WI38 (cell line): ENCODE measurements at regions not wholly inside any gene's neighbourhood (a gene's known extent, or its start where the extent isn't known, plus 50 kb on each side); places are given as distances from the start of the nearest gene placed in this dataset.

Experiments used
- H3K4me3 ChIP-seq: 2 replicates; pipeline ENCODE4 v1.5.1; 2011; ENCODE audit warnings: low read depth, mild to moderate bottlenecking, control low read depth, low read length
- TF ChIP-seq, protein P1 (sequence below): IDR thresholded peaks from 2 replicates; pipeline ENCODE4 v1.5.1; 2012; ENCODE audit warnings: low read depth, mild to moderate bottlenecking, control low read depth, low read length

DNA sequence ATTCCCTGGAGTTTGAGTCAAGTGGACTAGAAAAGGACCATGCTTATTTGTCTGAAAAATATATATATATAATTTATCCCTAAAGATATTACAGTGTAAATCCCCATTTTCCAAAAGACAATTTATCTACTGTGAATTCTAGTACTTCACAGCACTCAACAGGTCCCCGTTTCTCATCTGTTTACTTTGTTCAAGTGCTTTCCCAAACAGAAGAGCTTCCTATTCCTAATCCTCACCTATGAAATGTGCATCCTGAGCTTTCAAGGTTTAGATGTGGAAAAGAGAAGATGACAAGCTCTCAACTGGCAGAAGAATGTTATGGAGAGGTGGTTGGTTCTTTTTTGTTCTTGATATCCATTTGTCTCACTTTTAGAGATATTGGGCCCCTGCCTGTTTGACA lies 401.6 kb upstream of the ZNF608 start:
- H3K4me3 ChIP-seq, result no peak overlapping the region
- TF ChIP-seq, protein P1, sequence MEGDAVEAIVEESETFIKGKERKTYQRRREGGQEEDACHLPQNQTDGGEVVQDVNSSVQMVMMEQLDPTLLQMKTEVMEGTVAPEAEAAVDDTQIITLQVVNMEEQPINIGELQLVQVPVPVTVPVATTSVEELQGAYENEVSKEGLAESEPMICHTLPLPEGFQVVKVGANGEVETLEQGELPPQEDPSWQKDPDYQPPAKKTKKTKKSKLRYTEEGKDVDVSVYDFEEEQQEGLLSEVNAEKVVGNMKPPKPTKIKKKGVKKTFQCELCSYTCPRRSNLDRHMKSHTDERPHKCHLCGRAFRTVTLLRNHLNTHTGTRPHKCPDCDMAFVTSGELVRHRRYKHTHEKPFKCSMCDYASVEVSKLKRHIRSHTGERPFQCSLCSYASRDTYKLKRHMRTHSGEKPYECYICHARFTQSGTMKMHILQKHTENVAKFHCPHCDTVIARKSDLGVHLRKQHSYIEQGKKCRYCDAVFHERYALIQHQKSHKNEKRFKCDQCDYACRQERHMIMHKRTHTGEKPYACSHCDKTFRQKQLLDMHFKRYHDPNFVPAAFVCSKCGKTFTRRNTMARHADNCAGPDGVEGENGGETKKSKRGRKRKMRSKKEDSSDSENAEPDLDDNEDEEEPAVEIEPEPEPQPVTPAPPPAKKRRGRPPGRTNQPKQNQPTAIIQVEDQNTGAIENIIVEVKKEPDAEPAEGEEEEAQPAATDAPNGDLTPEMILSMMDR, result no peak

DNA sequence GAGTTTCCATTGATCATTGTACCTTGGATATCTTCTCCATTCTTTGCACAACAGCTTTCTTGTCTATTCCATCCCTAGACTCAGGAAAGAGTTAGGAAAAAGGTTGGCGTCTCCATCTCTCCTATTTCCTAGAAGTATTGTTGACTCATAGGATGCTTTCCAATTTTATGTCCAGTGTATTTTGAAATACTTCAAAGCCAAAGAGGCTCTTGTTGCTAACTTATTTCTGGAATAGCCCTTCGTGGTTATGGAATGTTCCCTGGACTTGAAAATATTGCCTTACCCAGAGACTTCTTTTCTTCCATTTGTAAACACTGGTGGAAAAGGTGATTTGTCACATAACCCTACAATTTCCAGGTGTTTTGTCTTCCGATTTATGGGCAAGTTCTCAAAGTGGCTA lies 402.3 kb upstream of the ZNF608 start:
- H3K4me3 ChIP-seq, result no peak overlapping the region
- TF ChIP-seq, protein P1, result no peak

DNA sequence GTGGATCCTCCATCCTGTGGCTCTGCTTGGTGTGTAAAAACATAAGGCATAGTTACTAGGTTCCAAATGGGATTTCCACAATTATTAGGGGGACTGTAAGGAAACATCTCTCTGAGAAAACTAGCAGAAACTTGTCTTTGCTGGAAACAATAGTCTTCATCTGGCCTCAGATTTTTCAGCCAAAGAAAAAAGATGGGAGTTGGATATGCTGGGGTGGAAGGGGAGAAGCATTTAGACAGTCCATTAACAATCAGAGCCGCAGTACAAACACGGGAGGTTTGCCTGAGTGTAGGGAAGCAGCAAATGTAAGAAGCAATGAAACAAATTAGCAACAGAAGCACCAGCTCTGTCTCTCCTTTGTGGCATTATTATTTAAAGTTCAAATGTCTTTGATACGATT lies 402.7 kb upstream of the ZNF608 start:
- TF ChIP-seq, protein P1, result no peak
- no peak overlapping the region for H3K4me3 ChIP-seq

DNA sequence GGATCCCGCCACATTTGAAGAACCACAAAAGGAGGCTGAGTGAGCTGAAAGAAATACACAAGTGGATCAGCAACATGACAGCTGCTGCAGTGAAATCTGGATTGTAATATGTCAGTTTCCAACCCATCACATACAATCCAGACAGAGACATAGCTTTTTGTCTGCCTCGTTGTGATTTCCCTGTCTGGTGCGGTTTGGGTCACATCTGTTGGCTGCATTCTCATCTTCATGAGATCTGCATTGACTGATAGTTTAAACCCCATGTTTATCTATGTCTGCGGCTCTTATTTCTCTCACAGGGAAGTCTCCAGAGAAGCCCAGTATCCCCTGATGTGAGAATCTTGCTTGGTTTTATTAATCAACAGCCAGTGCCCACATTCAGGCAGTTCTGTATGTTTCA lies 403.1 kb upstream of the ZNF608 start:
- TF ChIP-seq, protein P1, result no peak
- H3K4me3 ChIP-seq, result no peak overlapping the region

DNA sequence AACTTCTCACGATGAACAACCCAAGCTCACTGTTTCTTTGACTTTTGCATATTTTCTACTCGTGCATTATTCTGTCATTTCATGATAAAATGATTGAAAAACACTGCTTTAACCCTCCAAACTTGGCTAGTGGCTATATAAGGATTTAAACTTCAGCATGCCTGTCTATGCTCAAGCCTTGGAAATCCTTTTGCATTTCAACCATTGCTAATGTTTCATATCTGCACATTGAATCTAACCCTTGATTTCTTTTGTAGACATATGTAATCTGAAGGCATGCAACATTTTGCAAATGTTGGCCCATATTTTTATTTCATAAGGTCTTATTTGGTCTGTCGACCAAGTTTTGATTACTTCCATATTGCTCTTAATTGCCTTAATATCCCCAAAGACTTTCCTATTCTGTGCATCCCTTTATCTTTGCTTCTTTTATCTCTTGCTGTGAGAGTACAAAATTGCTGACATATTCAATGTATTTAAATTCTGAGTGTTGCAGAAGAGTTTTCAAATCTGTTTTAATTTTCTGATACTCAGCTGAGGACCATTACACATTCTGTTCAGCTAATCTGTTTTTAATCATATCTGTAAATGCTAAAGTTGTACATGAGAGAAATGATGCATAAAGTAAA lies 403.7 kb upstream of the ZNF608 start:
- H3K4me3 ChIP-seq, result no peak overlapping the region
- TF ChIP-seq, protein P1, result no peak

DNA sequence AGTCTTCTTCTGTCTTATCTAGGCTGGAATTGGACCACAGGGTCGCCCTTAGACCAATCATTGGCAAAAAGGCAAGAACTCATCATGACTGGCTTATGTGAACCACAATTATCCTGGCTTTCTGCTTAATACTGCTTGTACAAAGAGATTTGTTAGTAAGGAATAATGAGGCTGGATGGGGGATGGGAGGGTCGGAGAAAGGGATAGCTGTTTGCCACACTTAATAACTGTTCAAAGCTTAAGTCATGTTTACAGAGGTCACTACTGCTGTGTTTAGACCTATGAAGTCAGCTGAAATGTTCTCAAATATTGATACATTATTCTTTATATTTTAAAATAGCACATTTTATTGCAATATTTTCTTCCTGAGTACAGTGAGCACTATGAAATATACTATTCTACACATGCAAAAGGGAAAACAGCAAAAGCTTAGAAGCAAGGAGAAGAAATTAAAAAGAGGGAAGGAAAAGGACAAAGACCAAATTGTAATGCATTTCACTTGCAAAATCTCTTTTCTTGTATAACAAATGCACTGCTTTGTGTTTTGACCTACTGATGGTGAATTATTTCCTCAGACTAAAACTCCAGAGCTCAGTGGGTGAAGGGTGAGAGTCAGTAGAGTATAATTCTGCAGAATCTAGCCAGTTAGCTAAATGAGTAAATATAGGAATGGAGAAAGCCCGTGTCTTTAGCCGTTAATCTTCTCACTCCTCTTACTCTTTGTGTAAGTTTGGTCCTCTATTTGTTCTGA lies 404.9 kb upstream of the ZNF608 start:
- TF ChIP-seq, protein P1, result no peak
- no peak overlapping the region for H3K4me3 ChIP-seq

DNA sequence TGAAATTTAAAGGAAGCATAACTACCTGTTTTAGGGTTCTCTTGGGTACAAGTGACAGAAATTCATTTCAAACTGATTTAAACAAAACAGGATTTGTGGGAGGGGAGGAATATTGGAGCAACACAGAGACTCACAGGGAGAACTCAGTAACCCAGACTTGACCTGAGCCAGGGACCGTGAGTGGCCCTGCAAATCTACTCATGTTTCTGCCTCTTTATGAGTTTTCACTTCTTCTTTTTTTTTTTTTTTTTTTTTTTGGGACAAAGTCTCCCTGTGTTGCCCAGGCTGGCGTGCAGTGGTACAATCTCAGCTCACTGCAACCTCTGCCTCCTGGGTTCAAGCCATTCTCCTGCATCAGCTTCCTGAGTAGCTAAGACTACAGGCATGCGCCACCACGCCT lies 405.6 kb upstream of the ZNF608 start:
- TF ChIP-seq, protein P1, result no peak
- no peak overlapping the region for H3K4me3 ChIP-seq
